HG02973 (cell line): ENCODE measurements at regions not wholly inside any gene's neighbourhood (a gene's known extent, or its start where the extent isn't known, plus 50 kb on each side); places are given as distances from the start of the nearest gene placed in this dataset.

Experiments used
- ATAC-seq: cut with Tn5 transposase; IDR thresholded peaks from one replicate; pipeline ENCODE4 v1.9.1; 2021; ENCODE audit warnings: moderate library complexity; ENCODE audit not compliant: unreplicated experiment

- ATAC-seq: no peak
Measured at GRCh38 chr7:142347091-142347490, 89.2 kb upstream of the PRSS58 start.

GRCh38 chr7:142345811-142346210, 88.0 kb upstream of the PRSS58 start:
- ATAC-seq: no peak

GRCh38 chr7:142338633-142339501, 81.0 kb upstream of the PRSS58 start:
- ATAC-seq: no peak

DNA sequence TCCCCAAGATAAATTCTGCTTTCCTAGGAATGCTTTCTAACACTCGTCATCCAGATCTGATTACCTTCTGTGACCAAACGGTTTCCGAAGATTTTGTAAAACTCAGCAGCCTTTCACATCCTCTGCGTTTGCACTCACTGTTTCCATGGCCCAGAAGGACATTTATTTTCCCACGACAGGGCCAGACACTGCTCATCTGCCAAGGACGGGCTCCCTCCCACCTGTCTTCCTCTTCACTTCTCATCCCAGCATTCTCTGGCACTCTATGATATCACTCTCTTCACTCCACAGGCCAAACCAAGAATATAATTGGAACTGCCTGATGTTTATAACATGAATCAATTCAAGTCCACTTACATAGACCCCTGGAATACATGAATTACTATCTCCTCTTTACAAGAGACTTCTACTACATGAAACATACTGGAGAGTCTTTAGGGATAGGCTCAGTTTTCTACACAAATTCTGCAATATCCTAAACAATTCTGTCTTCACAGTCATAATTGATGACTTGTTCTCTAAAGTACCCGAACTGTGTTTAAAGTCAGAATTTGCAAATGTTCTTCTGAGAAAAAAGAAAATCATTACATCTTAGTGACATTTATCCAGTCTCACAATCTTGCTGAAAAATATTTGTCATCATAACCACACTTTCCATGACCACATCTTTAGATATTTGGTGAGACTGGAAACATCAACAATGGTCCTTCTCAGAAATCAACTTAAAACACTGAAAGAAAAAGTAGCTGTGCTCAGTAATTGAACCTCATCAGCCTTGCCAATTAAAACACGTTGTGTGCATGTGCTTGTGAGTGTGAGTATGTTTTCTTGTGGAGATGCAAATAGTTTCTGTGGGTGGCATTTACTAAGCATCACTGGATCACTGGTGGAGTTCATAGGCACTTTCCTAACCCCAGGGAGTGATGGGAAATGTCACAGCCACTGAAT, 79.5 kb upstream of the PRSS58 start:
- ATAC-seq: no peak

- no peak for ATAC-seq
Measured at GRCh38 chr7:142334806-142335205, 76.9 kb upstream of the PRSS58 start.

DNA sequence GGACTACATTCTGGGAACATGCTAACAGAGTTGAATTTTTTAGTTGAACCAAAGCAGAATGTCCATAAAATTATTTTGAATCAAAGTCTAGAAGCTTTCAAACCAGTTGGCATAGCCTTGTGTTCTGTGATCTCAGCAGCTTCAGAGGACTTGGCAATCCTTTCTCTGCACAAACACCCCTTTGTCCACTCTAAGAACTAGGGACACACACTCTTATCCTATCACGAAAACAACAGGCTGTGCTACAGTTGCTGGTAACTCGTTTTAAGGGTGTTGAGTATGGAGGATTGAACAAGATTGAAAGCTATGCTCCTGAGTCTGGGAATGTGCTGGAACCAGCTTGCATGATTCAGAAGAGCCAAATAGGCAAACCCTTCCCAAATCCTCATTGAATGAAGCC, 76.4 kb upstream of the PRSS58 start:
- no peak for ATAC-seq

DNA sequence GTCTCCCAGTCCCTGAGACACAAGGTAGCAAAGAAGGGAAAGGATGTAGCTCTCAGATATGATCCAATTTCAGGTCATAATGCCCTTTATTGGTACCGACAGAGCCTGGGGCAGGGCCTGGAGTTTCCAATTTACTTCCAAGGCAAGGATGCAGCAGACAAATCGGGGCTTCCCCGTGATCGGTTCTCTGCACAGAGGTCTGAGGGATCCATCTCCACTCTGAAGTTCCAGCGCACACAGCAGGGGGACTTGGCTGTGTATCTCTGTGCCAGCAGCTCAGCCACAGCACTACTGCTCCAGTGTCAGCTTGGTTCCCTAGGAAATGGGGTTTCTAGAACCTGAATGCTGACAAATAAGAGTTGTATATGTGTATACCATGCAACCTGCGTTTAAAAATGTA, 74.6 kb upstream of the PRSS58 start:
- ATAC-seq: no peak

DNA sequence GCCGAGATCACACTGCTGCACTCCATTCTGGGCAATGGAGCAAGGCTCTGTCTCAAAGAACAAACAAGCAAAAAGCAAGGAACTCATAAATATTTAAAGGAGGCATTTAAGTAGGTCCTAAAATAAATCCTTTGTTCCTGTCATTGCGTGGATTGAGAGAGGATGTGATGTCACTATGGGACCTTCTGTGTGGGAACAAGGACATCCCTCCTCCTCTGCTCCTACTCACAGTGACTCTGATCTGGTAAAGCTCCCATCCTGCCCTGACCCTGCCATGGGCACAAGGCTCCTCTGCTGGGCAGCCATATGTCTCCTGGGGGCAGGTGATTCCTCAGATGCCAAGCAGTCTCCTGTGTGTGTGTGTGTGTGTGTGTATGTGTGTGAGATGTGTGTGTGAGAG, 74.1 kb upstream of the PRSS58 start:
- ATAC-seq: no peak

DNA sequence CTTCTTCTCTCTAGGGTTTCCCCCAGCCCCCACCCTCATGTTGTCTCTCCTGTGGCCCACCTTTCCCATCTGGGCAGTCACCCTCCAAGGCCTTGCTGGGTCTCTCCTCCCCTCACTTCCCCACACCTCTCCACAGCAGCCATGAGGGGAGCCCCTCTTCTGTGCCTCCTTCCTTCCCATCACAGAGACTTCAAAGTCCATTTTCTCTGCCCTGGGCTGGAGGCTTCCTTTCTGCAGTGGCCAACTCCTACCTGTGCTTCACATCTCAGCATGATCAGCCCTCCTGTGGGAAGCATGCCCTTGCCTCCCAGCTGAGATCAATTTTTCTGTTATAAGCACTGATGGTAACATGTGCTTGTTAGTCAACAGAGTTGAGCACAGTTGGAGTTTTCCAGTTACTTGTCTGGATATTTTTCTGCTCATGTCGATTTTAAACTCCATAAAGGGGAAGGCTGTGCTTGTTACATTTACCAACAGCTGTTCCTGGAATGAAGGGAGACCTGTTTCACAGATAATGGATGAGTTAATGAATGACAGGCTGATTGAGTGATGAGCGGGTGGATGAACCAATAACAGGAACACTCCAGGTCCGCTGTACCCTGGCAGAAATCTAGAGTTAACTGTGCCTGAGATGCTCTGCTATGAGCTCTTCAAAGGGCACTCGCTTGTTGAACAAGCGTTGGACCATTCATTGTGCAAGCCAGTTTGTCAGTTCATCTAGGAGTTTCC, 71.4 kb upstream of the PRSS58 start:
- ATAC-seq: no peak

GRCh38 chr7:142328551-142328950, 70.7 kb upstream of the PRSS58 start:
- ATAC-seq: no peak

DNA sequence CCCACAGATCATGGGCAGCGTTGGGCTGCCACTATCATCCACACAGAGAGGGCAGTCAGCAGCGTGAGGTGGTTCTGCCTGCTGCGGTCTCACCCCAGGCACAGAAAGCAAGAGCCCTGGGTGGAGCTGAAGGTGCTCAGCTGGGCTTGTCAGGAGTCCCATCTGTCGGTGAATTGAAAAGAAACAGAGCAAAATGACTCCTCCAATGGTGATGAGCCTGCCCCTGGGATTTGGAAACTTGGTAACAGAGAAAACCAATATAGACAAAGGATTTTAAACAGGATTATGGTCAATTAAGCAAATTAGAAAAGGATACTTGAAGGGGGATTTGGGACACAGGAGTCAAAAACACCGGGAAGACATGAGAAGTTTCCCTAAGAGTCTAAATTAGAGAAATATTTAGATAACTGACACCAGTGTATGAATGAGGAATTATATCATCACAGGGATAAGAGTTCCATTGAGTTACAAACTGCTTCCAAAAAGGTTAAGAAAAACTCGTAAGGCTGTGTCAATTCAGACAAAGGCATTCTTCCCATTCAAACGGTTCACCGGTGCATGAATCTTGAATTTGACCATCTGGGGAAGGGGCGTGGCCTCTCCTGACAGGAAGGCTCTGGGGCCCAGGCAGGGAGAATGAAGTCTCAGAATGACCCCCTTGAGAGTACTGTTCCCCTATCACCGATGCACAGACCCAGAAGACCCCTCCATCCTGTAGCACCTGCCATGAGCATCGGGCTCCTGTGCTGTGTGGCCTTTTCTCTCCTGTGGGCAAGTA, 70.0 kb upstream of the PRSS58 start:
- ATAC-seq: no peak

- peak; percentile 69 for ATAC-seq
Measured at GRCh38 chr7:142323706-142324105, 65.8 kb upstream of the PRSS58 start.

DNA sequence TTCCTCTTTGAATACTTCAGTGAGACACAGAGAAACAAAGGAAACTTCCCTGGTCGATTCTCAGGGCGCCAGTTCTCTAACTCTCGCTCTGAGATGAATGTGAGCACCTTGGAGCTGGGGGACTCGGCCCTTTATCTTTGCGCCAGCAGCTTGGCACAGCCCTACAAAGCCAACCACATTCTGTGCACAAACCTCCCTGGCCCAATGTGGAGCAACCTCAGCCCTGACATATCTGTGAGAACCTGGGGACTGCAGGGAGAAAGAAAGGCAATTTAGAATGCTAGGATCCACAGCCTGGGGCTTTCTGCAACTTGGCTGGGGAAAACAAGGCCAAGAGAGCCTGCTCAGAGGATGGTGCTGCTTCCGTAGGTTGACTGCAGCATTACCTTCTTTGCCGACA, 63.5 kb upstream of the PRSS58 start:
- no peak for ATAC-seq

DNA sequence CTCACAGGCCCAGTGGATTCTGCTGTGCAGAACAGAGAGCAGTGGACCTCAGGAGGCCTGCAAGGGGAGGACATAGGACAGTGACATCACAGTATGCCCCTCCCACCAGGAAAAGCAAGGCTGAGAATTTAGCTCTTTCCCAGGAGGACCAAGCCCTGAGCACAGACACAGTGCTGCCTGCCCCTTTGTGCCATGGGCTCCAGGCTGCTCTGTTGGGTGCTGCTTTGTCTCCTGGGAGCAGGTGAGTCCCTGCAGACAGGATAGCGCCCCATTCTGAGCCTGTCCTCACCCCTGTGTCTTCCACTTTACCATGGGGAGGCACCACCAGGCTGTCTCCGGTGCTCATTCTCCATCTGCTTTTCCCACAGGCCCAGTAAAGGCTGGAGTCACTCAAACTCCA, 63.0 kb upstream of the PRSS58 start:
- ATAC-seq: no peak

GRCh38 chr7:142319970-142320369, 62.1 kb upstream of the PRSS58 start:
- ATAC-seq: no peak

DNA sequence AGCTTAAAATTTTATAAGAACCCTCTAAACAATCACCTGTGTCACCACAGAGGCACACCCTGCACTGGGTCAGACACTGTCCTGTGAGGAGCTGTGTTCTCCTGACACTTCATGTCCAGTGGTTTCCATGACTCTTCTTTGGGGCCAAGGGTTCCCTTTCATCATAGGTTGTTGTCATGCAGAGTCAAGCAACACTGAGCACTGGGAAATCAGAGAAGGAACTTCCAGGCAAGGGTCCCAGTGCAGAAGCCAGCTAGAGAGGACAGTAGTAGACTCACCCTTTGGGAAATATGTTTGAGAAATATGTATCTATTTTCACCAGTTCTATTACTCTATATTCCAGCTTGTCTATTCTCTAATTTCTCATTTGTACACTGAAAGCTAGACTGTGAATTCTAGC, 56.4 kb upstream of the PRSS58 start:
- ATAC-seq: no peak

GRCh38 chr7:142313528-142313927, 55.7 kb upstream of the PRSS58 start:
- no peak for ATAC-seq

DNA sequence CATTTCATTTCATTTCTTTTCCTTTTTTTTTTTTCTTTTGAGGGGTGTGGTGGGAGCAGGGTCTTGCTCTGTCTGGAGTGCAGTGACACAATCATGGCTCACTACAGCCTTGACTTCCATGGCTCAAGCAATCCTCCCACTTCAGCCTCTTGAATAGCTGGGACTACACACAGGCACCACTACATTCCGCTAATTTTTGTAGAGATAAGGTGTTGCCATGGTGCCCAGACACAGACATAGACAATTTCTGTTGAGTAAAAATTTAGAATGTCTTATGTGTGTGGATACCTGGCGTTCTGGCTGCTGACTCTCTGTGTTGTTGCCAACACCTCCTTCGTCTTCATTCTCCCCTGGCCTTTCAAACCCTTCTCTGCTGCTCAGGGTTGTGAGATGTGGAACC, 54.0 kb upstream of the PRSS58 start:
- ATAC-seq: no peak

GRCh38 chr7:142308918-142309317, 51.1 kb upstream of the PRSS58 start:
- ATAC-seq: no peak

- ATAC-seq: no peak
Measured at GRCh38 chr7:142308326-142308725, 50.5 kb upstream of the PRSS58 start.
